ENCODE measurements at regions not wholly inside any gene's neighbourhood (a gene's known extent, or its start where the extent isn't known, plus 50 kb on each side); places are given as distances from the start of the nearest gene placed in this dataset.

DNA sequence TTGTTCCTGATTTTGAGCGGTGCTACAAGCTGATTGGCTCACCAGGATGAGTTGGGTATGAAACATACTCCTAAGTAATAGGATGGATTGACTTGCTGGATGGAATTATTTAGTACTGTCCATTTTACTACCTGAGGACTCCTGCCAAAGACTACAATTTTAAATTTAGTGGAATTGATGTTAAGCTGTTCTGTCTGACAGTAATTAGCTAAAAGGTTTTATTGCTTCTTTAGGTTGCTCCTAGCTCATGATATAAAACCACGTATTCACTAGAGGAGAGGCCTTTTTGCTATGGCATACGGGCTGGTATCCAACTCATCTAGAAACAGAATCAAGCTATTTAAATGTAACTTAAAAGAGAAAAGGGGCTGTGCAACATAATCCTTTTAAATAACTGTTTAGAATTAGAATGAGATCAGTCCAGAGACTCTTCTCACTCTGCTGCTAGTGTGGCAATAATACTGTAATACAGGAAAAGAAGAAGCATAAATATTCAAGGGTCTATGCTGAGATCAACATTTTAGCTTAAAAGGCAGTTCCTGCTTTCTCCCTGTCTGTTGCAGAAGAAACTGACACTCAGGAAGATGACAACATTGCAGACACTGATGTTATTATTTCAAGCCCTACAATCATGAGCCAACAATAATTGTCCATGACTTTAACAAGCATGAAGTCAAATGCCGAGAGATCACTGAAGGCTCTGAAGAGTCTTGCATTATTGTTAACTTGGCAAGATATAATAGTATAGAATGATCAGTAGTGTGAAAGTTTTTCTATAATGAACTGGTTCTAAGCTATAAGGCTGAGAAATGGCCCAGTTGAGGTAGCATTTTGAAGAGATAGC is 258.7 kb upstream of the ADGRL4 start:
- TF ChIP-seq, protein P1, sequence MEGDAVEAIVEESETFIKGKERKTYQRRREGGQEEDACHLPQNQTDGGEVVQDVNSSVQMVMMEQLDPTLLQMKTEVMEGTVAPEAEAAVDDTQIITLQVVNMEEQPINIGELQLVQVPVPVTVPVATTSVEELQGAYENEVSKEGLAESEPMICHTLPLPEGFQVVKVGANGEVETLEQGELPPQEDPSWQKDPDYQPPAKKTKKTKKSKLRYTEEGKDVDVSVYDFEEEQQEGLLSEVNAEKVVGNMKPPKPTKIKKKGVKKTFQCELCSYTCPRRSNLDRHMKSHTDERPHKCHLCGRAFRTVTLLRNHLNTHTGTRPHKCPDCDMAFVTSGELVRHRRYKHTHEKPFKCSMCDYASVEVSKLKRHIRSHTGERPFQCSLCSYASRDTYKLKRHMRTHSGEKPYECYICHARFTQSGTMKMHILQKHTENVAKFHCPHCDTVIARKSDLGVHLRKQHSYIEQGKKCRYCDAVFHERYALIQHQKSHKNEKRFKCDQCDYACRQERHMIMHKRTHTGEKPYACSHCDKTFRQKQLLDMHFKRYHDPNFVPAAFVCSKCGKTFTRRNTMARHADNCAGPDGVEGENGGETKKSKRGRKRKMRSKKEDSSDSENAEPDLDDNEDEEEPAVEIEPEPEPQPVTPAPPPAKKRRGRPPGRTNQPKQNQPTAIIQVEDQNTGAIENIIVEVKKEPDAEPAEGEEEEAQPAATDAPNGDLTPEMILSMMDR (IDR thresholded peaks at IDR 0.05), result no peak
- no peak for ATAC-seq (ENCODE audit: insufficient number of reproducible peaks, low FRiP score, low read depth)
- Histone ChIP-seq H3K4me1 (ENCODE audit: control insufficient read depth in 1 of 2, low read depth in 2 of 2) (no peaks in the 10 kb centered on the region), H3K4me3 (no peak overlapping the region), H3K27ac (no peak overlapping the region), H3K9me3 (no peaks in the 10 kb centered on the region), H3K27me3 (replicated peaks; ENCODE audit: insufficient read depth) (no peaks in the 10 kb centered on the region), H3K36me3 (no peaks in the 10 kb centered on the region)
- DNase-seq (ENCODE audit: low spot score), result no peak

DNA sequence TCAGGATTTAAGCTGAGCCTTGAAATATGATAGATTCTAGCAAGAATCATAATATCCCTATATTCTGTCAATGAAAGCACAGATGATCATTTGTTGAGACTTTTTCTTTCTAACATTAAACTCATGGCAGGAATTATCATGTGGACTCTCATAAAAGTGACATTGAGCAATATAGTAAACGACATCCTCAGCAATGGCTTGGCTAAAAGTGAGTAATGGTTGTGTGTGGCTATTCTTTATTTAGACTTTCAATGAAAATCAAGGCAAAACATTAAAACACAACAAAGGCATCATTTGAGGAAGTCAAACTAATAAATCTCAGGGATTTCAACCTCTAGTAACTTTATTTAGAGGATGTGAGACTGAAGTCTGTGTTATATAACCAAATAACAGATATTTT is 257.8 kb upstream of the ADGRL4 start:
- Histone ChIP-seq H3K27me3 (replicated peaks; ENCODE audit: insufficient read depth) (no peaks in the 10 kb centered on the region), H3K4me3 (no peak overlapping the region), H3K36me3 (no peaks in the 10 kb centered on the region), H3K9me3 (no peaks in the 10 kb centered on the region), H3K4me1 (ENCODE audit: control insufficient read depth in 1 of 2, low read depth in 2 of 2) (no peaks in the 10 kb centered on the region), H3K27ac (no peak overlapping the region)
- no peak for DNase-seq (ENCODE audit: low spot score)
- TF ChIP-seq, protein P1 (IDR thresholded peaks at IDR 0.05), result no peak
- ATAC-seq (ENCODE audit: insufficient number of reproducible peaks, low FRiP score, low read depth), result no peak

DNA sequence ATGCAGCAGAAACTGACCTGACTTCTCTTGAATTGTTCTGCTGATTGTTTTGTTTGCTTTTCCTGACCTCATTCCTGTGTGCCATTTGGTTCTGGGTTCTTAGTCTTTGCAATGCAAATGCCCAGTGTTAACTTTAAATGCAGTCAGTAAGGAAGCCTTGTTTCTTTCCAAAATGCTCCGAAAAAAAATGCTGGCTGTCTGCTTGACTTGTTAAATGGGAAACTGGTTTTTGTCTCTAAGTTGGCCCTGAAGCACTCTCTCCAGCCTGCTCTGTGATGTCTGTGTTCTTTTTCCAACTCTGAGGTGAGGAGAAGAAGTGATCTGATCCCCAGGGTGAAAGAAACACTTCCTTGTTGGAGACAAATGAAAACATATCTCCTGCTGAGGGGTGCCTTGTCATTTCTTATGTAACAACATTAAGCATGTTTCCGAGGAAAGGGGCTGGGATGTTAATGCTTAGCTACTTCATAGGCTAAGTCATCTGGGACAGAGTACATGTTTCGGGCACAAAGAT is 256.3 kb upstream of the ADGRL4 start:
- TF ChIP-seq, protein P1 (IDR thresholded peaks at IDR 0.05), result no peak
- Histone ChIP-seq H3K9me3 (no peaks in the 10 kb centered on the region), H3K27me3 (replicated peaks; ENCODE audit: insufficient read depth) (no peaks in the 10 kb centered on the region), H3K36me3 (no peaks in the 10 kb centered on the region), H3K4me3 (no peak overlapping the region), H3K4me1 (ENCODE audit: control insufficient read depth in 1 of 2, low read depth in 2 of 2) (no peaks in the 10 kb centered on the region), H3K27ac (no peak overlapping the region)
- no peak for DNase-seq (ENCODE audit: low spot score)
- ATAC-seq (ENCODE audit: insufficient number of reproducible peaks, low FRiP score, low read depth), result no peak

DNA sequence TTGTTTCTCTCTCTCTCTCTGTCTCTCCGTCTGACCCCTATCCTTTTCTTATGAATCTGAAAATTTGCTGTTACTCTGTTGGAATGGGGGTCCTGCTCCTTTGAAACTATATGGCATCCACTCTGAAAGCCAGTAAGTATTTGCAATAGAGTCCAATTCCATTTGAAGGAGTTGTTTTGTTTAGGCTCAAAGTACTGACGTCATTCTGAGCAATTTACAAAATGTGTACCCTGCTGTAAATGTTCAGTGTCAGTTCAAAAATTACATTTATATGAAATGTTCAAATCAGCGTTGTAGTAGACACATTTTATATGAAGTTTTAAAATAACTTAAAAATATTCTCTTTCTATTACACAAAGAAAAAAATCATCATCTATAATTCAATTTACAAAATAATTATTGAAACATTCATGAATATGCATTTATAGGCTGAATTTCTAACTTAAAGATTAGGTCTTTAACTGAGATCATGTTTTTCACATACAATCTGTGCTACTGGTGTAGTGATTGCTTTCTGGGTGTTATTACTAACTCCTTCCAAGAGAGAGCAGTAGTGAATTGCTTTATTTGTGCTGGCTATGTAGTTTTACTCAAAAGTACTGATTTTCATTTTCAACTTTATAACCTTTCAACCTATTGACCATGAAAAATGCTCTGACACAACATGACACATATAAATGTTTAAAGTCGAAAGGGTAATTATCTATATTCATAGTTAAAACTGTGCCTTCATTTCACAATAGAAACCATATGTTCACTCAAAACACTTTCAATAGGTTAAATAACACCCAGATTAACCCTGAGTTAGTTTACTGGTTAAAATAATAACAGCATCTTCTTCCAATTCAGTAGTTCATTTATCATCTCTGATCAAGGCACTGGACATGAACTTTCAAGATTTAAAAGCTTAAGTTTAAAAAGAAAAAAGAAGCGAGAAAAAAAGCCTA is 253.1 kb upstream of the ADGRL4 start:
- H3K36me3 ChIP-seq, result no peaks in the 10 kb centered on the region
- ATAC-seq (ENCODE audit: insufficient number of reproducible peaks, low FRiP score, low read depth) (no peak), DNase-seq (ENCODE audit: low spot score) (no peak)
- no peaks in the 10 kb centered on the region for H3K27me3 ChIP-seq (replicated peaks; ENCODE audit: insufficient read depth)
- H3K9me3 ChIP-seq, result no peaks in the 10 kb centered on the region
- no peaks in the 10 kb centered on the region for H3K4me1 ChIP-seq (ENCODE audit: control insufficient read depth in 1 of 2, low read depth in 2 of 2)
- H3K27ac ChIP-seq, result no peak overlapping the region
- TF ChIP-seq, protein P1 (IDR thresholded peaks at IDR 0.05), result peak; percentile 57
- no peak overlapping the region for H3K4me3 ChIP-seq

DNA sequence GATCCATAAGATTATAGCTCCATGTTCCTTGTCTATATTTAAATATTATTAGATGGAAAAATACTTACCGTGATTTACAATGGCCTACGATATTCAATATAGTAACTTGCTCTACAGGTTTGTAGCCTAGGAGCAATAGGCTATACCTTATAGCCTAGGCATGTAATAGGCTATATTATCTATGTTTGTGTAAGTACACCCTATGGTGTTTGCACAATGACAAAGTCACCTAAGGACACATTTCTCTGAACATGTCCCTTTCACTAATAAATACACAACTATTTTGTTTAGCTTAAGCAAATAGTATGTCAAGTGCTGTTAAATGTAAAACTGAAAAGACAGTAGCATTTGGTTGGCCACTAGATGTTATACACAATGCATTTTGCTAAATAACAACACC is 248.9 kb upstream of the ADGRL4 start:
- no peaks in the 10 kb centered on the region for H3K4me1 ChIP-seq (ENCODE audit: control insufficient read depth in 1 of 2, low read depth in 2 of 2)
- no peak overlapping the region for H3K27ac ChIP-seq
- ATAC-seq (ENCODE audit: insufficient number of reproducible peaks, low FRiP score, low read depth) (no peak), DNase-seq (ENCODE audit: low spot score) (no peak)
- no peaks in the 10 kb centered on the region for H3K36me3 ChIP-seq
- TF ChIP-seq, protein P1 (IDR thresholded peaks at IDR 0.05), result no peak
- H3K27me3 ChIP-seq (replicated peaks; ENCODE audit: insufficient read depth), result no peaks in the 10 kb centered on the region
- H3K9me3 ChIP-seq, result no peaks in the 10 kb centered on the region
- H3K4me3 ChIP-seq, result no peak overlapping the region
